ENCODE measurements at regions not wholly inside any gene's neighbourhood (a gene's known extent, or its start where the extent isn't known, plus 50 kb on each side); places are given as distances from the start of the nearest gene placed in this dataset.

DNA sequence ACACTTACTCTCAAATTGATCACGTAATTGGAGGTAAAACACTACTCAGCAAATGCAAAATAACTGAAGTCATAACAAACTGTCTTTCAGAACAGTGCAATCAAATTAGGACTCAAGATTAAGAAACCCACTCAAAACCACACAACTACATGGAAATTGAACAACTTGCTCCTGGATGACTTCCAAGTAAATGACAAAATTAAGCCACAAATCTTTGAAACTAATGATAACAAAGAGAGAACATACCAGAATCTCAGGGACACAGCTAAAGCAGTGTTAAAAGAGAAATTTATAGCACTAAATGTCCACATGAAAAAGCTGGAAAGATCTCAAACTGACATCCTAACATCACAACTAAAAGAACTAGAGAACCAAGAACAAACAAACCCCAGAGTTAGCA is 540.5 kb upstream of the CDH18 start:
- Histone ChIP-seq H3K4me2 (ENCODE audit: low read length) (no peak overlapping the region), H3K9ac (ENCODE audit: low read length) (no peak overlapping the region), H4K20me1 (ENCODE audit: insufficient read depth, low read length) (no peaks in the 10 kb centered on the region), H3K9me3 (ENCODE audit: insufficient read depth, low read depth, low read length) (no peaks in the 10 kb centered on the region), H3K27me3 (ENCODE audit: insufficient read depth, low read length) (no peaks in the 10 kb centered on the region), H3K79me2 (ENCODE audit: insufficient read depth, low read length) (no peaks in the 10 kb centered on the region), H3K4me3 (ENCODE audit: insufficient read depth, low read depth, low read length) (no peak overlapping the region), H3K4me1 (ENCODE audit: insufficient read depth, low read length) (no peaks in the 10 kb centered on the region), H2AFZ (ENCODE audit: low read depth, low read length) (no peak overlapping the region), H3K27ac (ENCODE audit: low read depth, low read length) (no peak overlapping the region), H3K36me3 (ENCODE audit: insufficient read depth, low read length) (no peaks in the 10 kb centered on the region)
- H3K4me3 Mint-ChIP-seq (ENCODE audit: unreplicated experiment): no peak overlapping the region
- no peak overlapping the region for H3K27ac Mint-ChIP-seq (ENCODE audit: unreplicated experiment)
- H3K9me3 Mint-ChIP-seq (ENCODE audit: unreplicated experiment): peaks cover 5% of the 10 kb centered on the region
- no peak for TF ChIP-seq EZH2 (IDR thresholded peaks at IDR 0.05; ENCODE audit: insufficient read depth, low read length)
- H3K36me3 Mint-ChIP-seq (ENCODE audit: low read depth, unreplicated experiment): no peaks in the 10 kb centered on the region
- peaks cover 4% of the 10 kb centered on the region for H3K4me1 Mint-ChIP-seq (ENCODE audit: low read depth, unreplicated experiment)
- FAIRE-seq: no peak
- no peak for DNase-seq (ENCODE audit: low read depth)
- H3K27me3 Mint-ChIP-seq (ENCODE audit: low read depth, unreplicated experiment): no peaks in the 10 kb centered on the region

DNA sequence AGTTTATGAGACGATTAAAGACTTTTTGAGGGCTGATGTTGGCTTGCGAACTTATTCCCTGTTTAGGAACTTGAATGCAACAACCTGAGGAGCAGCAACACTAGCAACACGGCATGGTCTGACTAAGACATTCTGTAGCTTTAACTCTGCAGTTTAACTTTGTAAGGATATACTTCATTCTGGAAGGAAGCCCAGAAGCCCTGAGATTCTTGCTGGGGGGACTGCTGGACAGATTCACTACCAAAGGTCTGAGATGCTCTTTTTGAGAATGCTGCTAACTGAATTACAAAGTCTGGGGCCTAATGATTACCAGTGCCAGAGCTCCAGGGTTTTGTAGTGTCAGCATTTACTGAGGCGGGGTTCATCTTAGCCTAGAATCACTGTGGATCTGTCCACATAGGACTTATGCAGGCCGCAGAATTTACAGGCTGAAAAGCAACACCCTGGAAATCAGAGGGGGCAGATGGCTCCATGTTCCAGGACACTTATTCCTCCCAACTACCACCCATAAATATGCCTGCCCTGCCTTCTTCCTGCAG is 537.1 kb upstream of the CDH18 start:
- Histone ChIP-seq H3K4me2 (ENCODE audit: low read length) (no peak overlapping the region), H3K4me3 (ENCODE audit: insufficient read depth, low read depth, low read length) (no peak overlapping the region), H3K27ac (ENCODE audit: low read depth, low read length) (no peak overlapping the region), H3K27me3 (ENCODE audit: insufficient read depth, low read length) (no peaks in the 10 kb centered on the region), H3K79me2 (ENCODE audit: insufficient read depth, low read length) (no peaks in the 10 kb centered on the region), H3K9ac (ENCODE audit: low read length) (no peak overlapping the region), H3K4me1 (ENCODE audit: insufficient read depth, low read length) (no peaks in the 10 kb centered on the region), H3K36me3 (ENCODE audit: insufficient read depth, low read length) (no peaks in the 10 kb centered on the region), H3K9me3 (ENCODE audit: insufficient read depth, low read depth, low read length) (no peaks in the 10 kb centered on the region), H4K20me1 (ENCODE audit: insufficient read depth, low read length) (no peaks in the 10 kb centered on the region), H2AFZ (ENCODE audit: low read depth, low read length) (no peak overlapping the region)
- DNase-seq (ENCODE audit: low read depth) (peak; percentile 79), FAIRE-seq (no peak)
- Mint-ChIP-seq H3K4me1 (ENCODE audit: low read depth, unreplicated experiment) (peaks cover 4% of the 10 kb centered on the region), H3K36me3 (ENCODE audit: low read depth, unreplicated experiment) (no peaks in the 10 kb centered on the region), H3K9me3 (ENCODE audit: unreplicated experiment) (peaks cover 5% of the 10 kb centered on the region), H3K27me3 (ENCODE audit: low read depth, unreplicated experiment) (no peaks in the 10 kb centered on the region), H3K27ac (ENCODE audit: unreplicated experiment) (no peak overlapping the region), H3K4me3 (ENCODE audit: unreplicated experiment) (no peak overlapping the region)
- TF ChIP-seq EZH2 (IDR thresholded peaks at IDR 0.05; ENCODE audit: insufficient read depth, low read length): no peak
- TF ChIP-seq, protein P1, sequence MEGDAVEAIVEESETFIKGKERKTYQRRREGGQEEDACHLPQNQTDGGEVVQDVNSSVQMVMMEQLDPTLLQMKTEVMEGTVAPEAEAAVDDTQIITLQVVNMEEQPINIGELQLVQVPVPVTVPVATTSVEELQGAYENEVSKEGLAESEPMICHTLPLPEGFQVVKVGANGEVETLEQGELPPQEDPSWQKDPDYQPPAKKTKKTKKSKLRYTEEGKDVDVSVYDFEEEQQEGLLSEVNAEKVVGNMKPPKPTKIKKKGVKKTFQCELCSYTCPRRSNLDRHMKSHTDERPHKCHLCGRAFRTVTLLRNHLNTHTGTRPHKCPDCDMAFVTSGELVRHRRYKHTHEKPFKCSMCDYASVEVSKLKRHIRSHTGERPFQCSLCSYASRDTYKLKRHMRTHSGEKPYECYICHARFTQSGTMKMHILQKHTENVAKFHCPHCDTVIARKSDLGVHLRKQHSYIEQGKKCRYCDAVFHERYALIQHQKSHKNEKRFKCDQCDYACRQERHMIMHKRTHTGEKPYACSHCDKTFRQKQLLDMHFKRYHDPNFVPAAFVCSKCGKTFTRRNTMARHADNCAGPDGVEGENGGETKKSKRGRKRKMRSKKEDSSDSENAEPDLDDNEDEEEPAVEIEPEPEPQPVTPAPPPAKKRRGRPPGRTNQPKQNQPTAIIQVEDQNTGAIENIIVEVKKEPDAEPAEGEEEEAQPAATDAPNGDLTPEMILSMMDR (IDR thresholded peaks at IDR 0.05; ENCODE audit: insufficient read depth, low read depth, low read length): no peak

DNA sequence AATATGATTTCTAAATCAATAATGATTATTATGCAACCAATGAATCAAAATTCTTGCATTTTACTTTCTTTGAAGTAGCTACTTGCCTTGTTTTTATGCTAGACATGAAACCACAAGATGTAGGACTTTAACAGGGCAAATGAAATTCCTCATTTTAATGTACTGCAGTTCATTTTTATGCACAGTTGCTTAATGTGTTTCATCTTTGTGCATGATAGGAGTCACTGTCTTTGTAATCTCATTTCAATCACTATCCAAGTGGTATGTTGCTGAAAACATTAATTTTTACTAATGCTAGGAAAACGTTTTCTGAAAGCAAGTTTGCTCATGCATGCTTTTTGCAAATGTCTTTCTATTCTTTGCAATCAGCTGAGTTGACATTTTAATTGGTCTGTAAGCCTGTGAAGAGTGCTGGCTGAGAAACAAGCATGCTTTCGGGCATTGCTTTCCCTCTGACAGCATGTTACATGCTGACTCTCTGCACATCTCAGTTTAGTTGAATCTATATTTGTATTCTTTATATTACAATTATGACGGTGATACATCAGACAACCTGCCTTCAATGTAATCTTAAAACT is 535.0 kb upstream of the CDH18 start:
- Histone ChIP-seq H3K9ac (ENCODE audit: low read length) (no peak overlapping the region), H3K27me3 (ENCODE audit: insufficient read depth, low read length) (no peaks in the 10 kb centered on the region), H3K9me3 (ENCODE audit: insufficient read depth, low read depth, low read length) (no peaks in the 10 kb centered on the region), H3K4me1 (ENCODE audit: insufficient read depth, low read length) (no peaks in the 10 kb centered on the region), H3K4me2 (ENCODE audit: low read length) (no peak overlapping the region), H3K36me3 (ENCODE audit: insufficient read depth, low read length) (no peaks in the 10 kb centered on the region), H3K27ac (ENCODE audit: low read depth, low read length) (no peak overlapping the region), H2AFZ (ENCODE audit: low read depth, low read length) (no peak overlapping the region), H4K20me1 (ENCODE audit: insufficient read depth, low read length) (no peaks in the 10 kb centered on the region), H3K4me3 (ENCODE audit: insufficient read depth, low read depth, low read length) (no peak overlapping the region), H3K79me2 (ENCODE audit: insufficient read depth, low read length) (no peaks in the 10 kb centered on the region)
- no peak for FAIRE-seq
- no peaks in the 10 kb centered on the region for H3K36me3 Mint-ChIP-seq (ENCODE audit: low read depth, unreplicated experiment)
- TF ChIP-seq, protein P1 (IDR thresholded peaks at IDR 0.05; ENCODE audit: insufficient read depth, low read depth, low read length): no peak
- no peak for TF ChIP-seq EZH2 (IDR thresholded peaks at IDR 0.05; ENCODE audit: insufficient read depth, low read length)
- no peak for DNase-seq (ENCODE audit: low read depth)
- peaks cover 5% of the 10 kb centered on the region for H3K9me3 Mint-ChIP-seq (ENCODE audit: unreplicated experiment)
- H3K4me3 Mint-ChIP-seq (ENCODE audit: unreplicated experiment): no peak overlapping the region
- no peaks in the 10 kb centered on the region for H3K27me3 Mint-ChIP-seq (ENCODE audit: low read depth, unreplicated experiment)
- peaks cover 4% of the 10 kb centered on the region for H3K4me1 Mint-ChIP-seq (ENCODE audit: low read depth, unreplicated experiment)
- no peak overlapping the region for H3K27ac Mint-ChIP-seq (ENCODE audit: unreplicated experiment)
